T-cell (primary cell): ENCODE measurements at regions not wholly inside any gene's neighbourhood (a gene's known extent, or its start where the extent isn't known, plus 50 kb on each side); places are given as distances from the start of the nearest gene placed in this dataset.

Source experiments
- ATAC-seq, 4 experiments: fragments of 200-7000 bp in 3 of 4; fragments of 150-1000 bp in 1 of 4; cut with Tn5 transposase; replicated peaks in 1 of 4; 1 replicate in 3 of 4; 2 replicates in 1 of 4; pipeline ENCODE4 v1.10.0; 2021; ENCODE audit warnings: moderate library complexity in 3 of 4, mild to moderate bottlenecking in 2 of 4, moderate number of reproducible peaks in 1 of 4
- CTCF ChIA-PET, 2 donors: fragments of 300-600 bp; sonication (Branson Sonifier 250); formaldehyde crosslinking; loops; one replicate each; lab custom pipeline; 2022; ENCODE audit warnings: antibody characterized with exemption in 2 of 2; lab: Charles Lee
- POLR2A ChIA-PET, 2 donors: fragments of 300-600 bp; sonication (Branson Sonifier 250); formaldehyde crosslinking; loops; one replicate each; lab custom pipeline; 2022; ENCODE audit warnings: antibody characterized with exemption in 2 of 2; lab: Charles Lee
- DNase-seq, 35 experiments: peaks; one replicate each; pipeline versions ENCODE4 v3.0.0 to v3.0.0-alpha.2; 2013 to 2023
- H3K27ac ChIP-seq: one replicate; pipeline ENCODE4 v1.5.1; 2013; ENCODE audit warnings: low read length
- H3K27me3 ChIP-seq, 2 experiments: replicated peaks in 1 of 2; 1 replicate in 1 of 2; 2 replicates in 1 of 2; pipeline versions ENCODE4 v1.6.1 to v1.7.0; 2013; ENCODE audit warnings: low read length in 1 of 2, mixed read lengths in 1 of 2; ENCODE audit not compliant: control insufficient read depth in 2 of 2, insufficient read depth in 2 of 2; ENCODE audit errors: extremely low read depth in 1 of 2
- H3K36me3 ChIP-seq, 2 donors: 1 replicate in 1 of 2; 2 replicates in 1 of 2; pipeline versions ENCODE4 v1.6.1 to v1.7.0; 2013; ENCODE audit warnings: low read length in 1 of 2; ENCODE audit not compliant: control insufficient read depth in 2 of 2, insufficient read depth in 1 of 2; ENCODE audit errors: extremely low read depth in 1 of 2
- H3K4me1 ChIP-seq, 2 experiments: 1 replicate in 1 of 2; 2 replicates in 1 of 2; pipeline versions ENCODE4 v1.6.1 to v1.7.0; 2013; ENCODE audit warnings: low read length in 2 of 2, mixed read lengths in 1 of 2; ENCODE audit not compliant: insufficient read depth in 2 of 2, control insufficient read depth in 1 of 2; ENCODE audit errors: extremely low read depth in 1 of 2
- H3K4me3 ChIP-seq, 2 donors: 1 replicate in 1 of 2; 2 replicates in 1 of 2; pipeline versions ENCODE4 v1.5.1 to v1.7.0; 2013; ENCODE audit warnings: mild to moderate bottlenecking in 2 of 2, low read length in 1 of 2, moderate library complexity in 1 of 2; ENCODE audit not compliant: control insufficient read depth in 1 of 2; ENCODE audit errors: extremely low read depth in 1 of 2
- H3K9me3 ChIP-seq: 2 replicates; pipeline ENCODE4 v1.7.0; 2013
- H3K27ac Mint-ChIP-seq, 2 donors: one replicate each; pipeline ENCODE4 v1.8.0; 2020 to 2021; ENCODE audit warnings: mild to moderate bottlenecking in 2 of 2, mixed read lengths in 2 of 2
- H3K27me3 Mint-ChIP-seq, 2 donors: one replicate each; pipeline ENCODE4 v1.8.0; 2021 to 2022; ENCODE audit warnings: mixed read lengths in 2 of 2
- H3K36me3 Mint-ChIP-seq: one replicate; pipeline ENCODE4 v1.8.0; 2021; ENCODE audit warnings: mixed read lengths
- H3K4me1 Mint-ChIP-seq, 3 donors: one replicate each; pipeline ENCODE4 v1.8.0; 2020 to 2022; ENCODE audit warnings: mixed read lengths in 3 of 3, mild to moderate bottlenecking in 1 of 3
- H3K4me3 Mint-ChIP-seq, 3 donors: one replicate each; pipeline ENCODE4 v1.8.0; 2020 to 2022; ENCODE audit warnings: mild to moderate bottlenecking in 3 of 3, mixed read lengths in 3 of 3, moderate library complexity in 3 of 3
- H3K9me3 Mint-ChIP-seq, 3 donors: one replicate each; pipeline ENCODE4 v1.8.0; 2020 to 2022; ENCODE audit warnings: mixed read lengths in 3 of 3
- WGBS: methylation state at CpG from one replicate; pipeline ENCODE4 v1.1.5; 2013; ENCODE audit warnings: missing lambda C conversion rate; ENCODE audit not compliant: insufficient coverage; 5-methylcytosine and 5-hydroxymethylcytosine counted together

DNA sequence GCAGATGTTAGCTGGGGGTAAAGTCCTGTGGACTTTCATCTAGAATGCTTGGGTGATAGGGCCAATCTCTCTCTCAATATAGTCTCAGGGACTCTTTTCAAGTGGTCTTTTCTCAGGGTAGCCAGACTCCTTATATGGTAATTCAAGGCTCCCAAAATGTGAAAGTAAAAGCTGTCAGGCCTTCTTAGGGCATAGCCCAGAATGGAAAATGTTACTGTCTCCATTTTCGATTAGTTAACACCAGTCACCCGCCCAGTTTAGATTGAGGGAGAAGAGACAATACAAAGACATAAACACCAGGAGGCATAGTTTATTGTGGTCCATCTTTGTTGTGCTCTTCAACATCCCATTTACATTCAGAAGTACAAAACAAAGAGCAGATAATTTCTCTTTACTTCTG, 295.8 kb downstream of the EPHA7 start:
- peaks cover 7 to 26% (median 11%) of the 10 kb centered on the region in 3 donors for H3K9me3 Mint-ChIP-seq
- no peak overlapping the region for H3K4me3 Mint-ChIP-seq
- no peaks in the 10 kb centered on the region for H3K4me1 Mint-ChIP-seq
- no peak for DNase-seq
- Histone ChIP-seq H3K27me3 (no peaks in the 10 kb centered on the region), H3K9me3 (no peaks in the 10 kb centered on the region), H3K4me3 (no peak overlapping the region), H3K27ac (no peak overlapping the region), H3K4me1 (no peaks in the 10 kb centered on the region), H3K36me3 (no peaks in the 10 kb centered on the region)
- no peak overlapping the region for H3K27ac Mint-ChIP-seq
- no peaks in the 10 kb centered on the region for H3K27me3 Mint-ChIP-seq
- H3K36me3 Mint-ChIP-seq = no peaks in the 10 kb centered on the region
- WGBS = no CpG with 5 or more reads among the region's 2 CpGs
- POLR2A ChIA-PET = no interaction called here
- CTCF ChIA-PET = no interaction called here
- ATAC-seq = no peak

- Mint-ChIP-seq H3K4me3 (no peak overlapping the region), H3K9me3 (peaks cover 2 to 11% (median 3%) of the 10 kb centered on the region in 3 donors), H3K27ac (no peak overlapping the region), H3K36me3 (no peaks in the 10 kb centered on the region), H3K4me1 (no peaks in the 10 kb centered on the region), H3K27me3 (no peaks in the 10 kb centered on the region)
- H3K9me3 ChIP-seq = no peaks in the 10 kb centered on the region
- no peaks in the 10 kb centered on the region for H3K4me1 ChIP-seq
- no peak for ATAC-seq
- WGBS = 100% methylated on average over 1 of the region's 1 CpG
- H3K27me3 ChIP-seq = no peaks in the 10 kb centered on the region
- no peak overlapping the region for H3K4me3 ChIP-seq
- H3K36me3 ChIP-seq = no peaks in the 10 kb centered on the region
- DNase-seq = no peak
- ChIA-PET CTCF (no interaction called here), POLR2A (no interaction called here)
- H3K27ac ChIP-seq = no peak overlapping the region
Measured at GRCh38 chr6:93120154-93120742, 299.1 kb downstream of the EPHA7 start.

GRCh38 chr6:93105907-93106306, 313.5 kb downstream of the EPHA7 start:
- ChIA-PET POLR2A (no interaction called here), CTCF (no interaction called here)
- Mint-ChIP-seq H3K36me3 (no peaks in the 10 kb centered on the region), H3K27me3 (no peaks in the 10 kb centered on the region), H3K4me1 (no peaks in the 10 kb centered on the region), H3K9me3 (peaks cover 6 to 13% (median 12%) of the 10 kb centered on the region in 3 donors), H3K4me3 (no peak overlapping the region), H3K27ac (no peak overlapping the region)
- no peaks in the 10 kb centered on the region for H3K4me1 ChIP-seq
- H3K9me3 ChIP-seq = no peaks in the 10 kb centered on the region
- H3K27ac ChIP-seq = no peak overlapping the region
- no peaks in the 10 kb centered on the region for H3K27me3 ChIP-seq
- DNase-seq (no peak), ATAC-seq (no peak)
- H3K4me3 ChIP-seq = no peak overlapping the region
- H3K36me3 ChIP-seq = no peaks in the 10 kb centered on the region
- WGBS = no CpG with 5 or more reads among the region's 2 CpGs

GRCh38 chr6:93105017-93105416, 314.3 kb downstream of the EPHA7 start:
- ChIA-PET POLR2A (no interaction called here), CTCF (no interaction called here)
- Mint-ChIP-seq H3K9me3 (peaks cover 6 to 15% (median 12%) of the 10 kb centered on the region in 3 donors), H3K27me3 (no peaks in the 10 kb centered on the region), H3K27ac (no peak overlapping the region), H3K4me3 (no peak overlapping the region), H3K36me3 (no peaks in the 10 kb centered on the region), H3K4me1 (no peaks in the 10 kb centered on the region)
- Histone ChIP-seq H3K4me3 (no peak overlapping the region), H3K36me3 (no peaks in the 10 kb centered on the region), H3K9me3 (no peaks in the 10 kb centered on the region), H3K27ac (no peak overlapping the region), H3K4me1 (no peaks in the 10 kb centered on the region), H3K27me3 (no peaks in the 10 kb centered on the region)
- ATAC-seq (no peak), DNase-seq (no peak)
- WGBS = no CpG with 5 or more reads among the region's 3 CpGs

DNA sequence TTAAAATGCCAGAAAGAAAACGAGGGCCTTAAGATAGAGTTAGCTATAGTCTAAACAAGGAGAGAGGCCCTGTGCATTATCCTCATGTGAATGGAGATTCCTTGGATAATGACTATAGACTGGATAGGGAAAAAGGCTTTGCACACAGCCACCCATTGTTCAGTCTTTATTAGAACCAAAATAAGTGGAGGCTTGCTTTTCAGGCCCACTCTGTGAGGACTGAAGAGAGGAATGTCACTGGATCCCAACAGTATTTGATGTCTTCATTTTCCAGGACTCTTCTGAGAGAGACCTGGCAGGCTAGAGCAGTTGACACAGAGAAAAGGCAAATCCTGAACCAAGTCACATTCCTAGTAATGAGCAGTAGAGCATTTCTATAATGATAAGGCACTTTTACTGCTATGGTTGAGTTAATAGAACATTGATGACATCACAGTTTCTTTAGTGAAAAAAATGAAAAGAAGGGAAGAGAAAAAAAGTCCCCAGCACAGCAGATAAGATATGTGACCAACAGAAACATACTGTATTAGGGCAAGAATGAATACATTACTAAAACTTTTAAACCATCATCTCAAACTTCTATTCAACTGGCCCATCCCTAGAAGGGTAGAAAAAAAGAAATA, 315.1 kb downstream of the EPHA7 start:
- H3K36me3 ChIP-seq = no peaks in the 10 kb centered on the region
- DNase-seq (no peak), ATAC-seq (no peak)
- Mint-ChIP-seq H3K4me1 (no peaks in the 10 kb centered on the region), H3K27ac (no peak overlapping the region), H3K4me3 (no peak overlapping the region), H3K27me3 (no peaks in the 10 kb centered on the region), H3K36me3 (no peaks in the 10 kb centered on the region), H3K9me3 (peaks cover 2 to 15% (median 12%) of the 10 kb centered on the region in 3 donors)
- no peaks in the 10 kb centered on the region for H3K4me1 ChIP-seq
- no peaks in the 10 kb centered on the region for H3K27me3 ChIP-seq
- POLR2A ChIA-PET = no interaction called here
- H3K4me3 ChIP-seq = no peak overlapping the region
- H3K27ac ChIP-seq = no peak overlapping the region
- H3K9me3 ChIP-seq = no peaks in the 10 kb centered on the region
- CTCF ChIA-PET = no interaction called here
- WGBS = 0% methylated on average over 1 of the region's 1 CpG

GRCh38 chr6:93088621-93089501, 330.5 kb downstream of the EPHA7 start:
- Histone ChIP-seq H3K36me3 (no peaks in the 10 kb centered on the region), H3K27ac (no peak overlapping the region), H3K4me1 (no peaks in the 10 kb centered on the region), H3K27me3 (no peaks in the 10 kb centered on the region), H3K9me3 (no peaks in the 10 kb centered on the region), H3K4me3 (no peak overlapping the region)
- Mint-ChIP-seq H3K27me3 (no peaks in the 10 kb centered on the region), H3K9me3 (peaks cover 3 to 7% (median 6%) of the 10 kb centered on the region in 3 donors), H3K27ac (no peak overlapping the region), H3K4me1 (no peaks in the 10 kb centered on the region), H3K4me3 (no peak overlapping the region), H3K36me3 (no peaks in the 10 kb centered on the region)
- WGBS = 78% methylated on average over 6 of the region's 14 CpGs
- ATAC-seq = no peak
- ChIA-PET POLR2A (no interaction called here), CTCF (no interaction called here)
- no peak for DNase-seq
